ENCODE measurements at regions not wholly inside any gene's neighbourhood (a gene's known extent, or its start where the extent isn't known, plus 50 kb on each side); places are given as distances from the start of the nearest gene placed in this dataset.

GRCh38 chr9:80156756-80157472 lies 585.1 kb downstream of the TLE4 start:
- H3K79me2 ChIP-seq (ENCODE audit: control insufficient read depth, insufficient read depth, low read length), result no peaks in the 10 kb centered on the region
- POLR2A ChIA-PET, result no interaction called here
- intact Hi-C loops (cut with micrococcal nuclease) (loop anchor here (1.0 to 5.0 kb wide), 2 partner anchors 355 to 586 kb away; partner anchors contain the start of gene TLE4), dilution Hi-C loops (cut with MboI; ENCODE audit: extremely low pct_ligation_motif_present, low sequenced_read_pairs) (no loop called here)
- no peaks in the 10 kb centered on the region for H3K36me3 ChIP-seq (ENCODE audit: control insufficient read depth in 2 of 2, extremely low read depth in 1 of 2, insufficient read depth in 2 of 2, low read length in 2 of 2)
- FAIRE-seq (peak; percentile 33), DNase-seq (ENCODE audit: low read depth, low spot score) (no peak)
- H4K20me1 ChIP-seq (replicated peaks; ENCODE audit: control insufficient read depth, extremely low read depth, insufficient read depth, low read length), result no peaks in the 10 kb centered on the region
- no peaks in the 10 kb centered on the region for H3K9me1 ChIP-seq (replicated peaks; ENCODE audit: control insufficient read depth, extremely low read depth, insufficient read depth, low read length)
- H3K4me2 ChIP-seq (ENCODE audit: insufficient read depth, low read length), result peak overlapping the region; percentile 82
- H3K9me3 ChIP-seq (replicated peaks; ENCODE audit: control insufficient read depth, insufficient read depth, low read length), result no peaks in the 10 kb centered on the region
- no peak overlapping the region for H2AFZ ChIP-seq (ENCODE audit: low read depth, low read length)
- H3K9ac ChIP-seq (replicated peaks; ENCODE audit: extremely low read depth, insufficient read depth, low read length), result no peak overlapping the region
- H3K27me3 ChIP-seq (ENCODE audit: control insufficient read depth in 2 of 2, insufficient read depth in 2 of 2, low read length in 2 of 2), result no peaks in the 10 kb centered on the region
- BruUV-seq (replicated peaks), result no TSS peak
- H3K4me3 ChIP-seq (replicated peaks in 1 of 3; ENCODE audit: insufficient read depth in 1 of 3, low read depth in 1 of 3, low read length in 3 of 3), result no peak overlapping the region
- no peak overlapping the region for H3K27ac ChIP-seq (ENCODE audit: insufficient read depth, low read depth, low read length)
- TF ChIP-seq POLR2A (IDR thresholded peaks at IDR 0.05; ENCODE audit: low read depth, low read length), result no peak
- TF ChIP-seq FOS (IDR thresholded peaks at IDR 0.05; ENCODE audit: borderline replicate concordance, insufficient read depth, low read length), result no peak
- no peak for TF ChIP-seq EZH2 (IDR thresholded peaks at IDR 0.05; ENCODE audit: borderline replicate concordance, low read depth, low read length, severe bottlenecking)
- no peak for TF ChIP-seq MAX (IDR thresholded peaks at IDR 0.05; ENCODE audit: insufficient read depth, insufficient read length)
- no peak for TF ChIP-seq CTCF (IDR thresholded peaks at IDR 0.05; ENCODE audit: extremely low read depth in 1 of 2, insufficient read depth in 1 of 2, low read depth in 1 of 2, low read length in 2 of 2)
- TF ChIP-seq GATA2 (IDR thresholded peaks at IDR 0.05; ENCODE audit: insufficient read depth, insufficient read length, low read depth, low read length), result no peak
- TF ChIP-seq MYC (IDR thresholded peaks at IDR 0.05; ENCODE audit: low read depth, low read length), result no peak
- CTCF ChIA-PET, result no interaction called here
- peaks cover 18% of the 10 kb centered on the region for H3K4me1 ChIP-seq (ENCODE audit: control insufficient read depth, extremely low read depth, insufficient read depth, low read length)
